GM21825 (cell line): ENCODE measurements at regions not wholly inside any gene's neighbourhood (a gene's known extent, or its start where the extent isn't known, plus 50 kb on each side); places are given as distances from the start of the nearest gene placed in this dataset.
"Not testable (repeated sequence)": the region's sequence is repeated elsewhere in the genome, so short reads cannot be mapped to it uniquely, and the experiment has no call there.

ENCODE experiments used
- ATAC-seq: cut with Tn5 transposase; IDR thresholded peaks from one replicate; pipeline ENCODE4 v1.9.1; 2021; ENCODE audit warnings: mild to moderate bottlenecking, moderate library complexity; ENCODE audit not compliant: unreplicated experiment

- no peak for ATAC-seq
These were observed 2045.4 kb upstream of the CDH6 start for GRCh38 chr5:29148073-29148472.

- ATAC-seq: no peak
These were observed 2050.2 kb upstream of the CDH6 start for GRCh38 chr5:29143266-29143665.

GRCh38 chr5:29134418-29134817 is 2059.1 kb upstream of the CDH6 start:
- no peak for ATAC-seq

GRCh38 chr5:29131285-29131684 is 2062.2 kb upstream of the CDH6 start:
- ATAC-seq: no peak

GRCh38 chr5:29130786-29131185 is 2062.7 kb upstream of the CDH6 start:
- ATAC-seq: no peak

GRCh38 chr5:29127524-29128156 is 2065.8 kb upstream of the CDH6 start:
- ATAC-seq: not testable (repeated sequence)

GRCh38 chr5:29126462-29126861 is 2067.0 kb upstream of the CDH6 start:
- not testable (repeated sequence) for ATAC-seq

- no peak for ATAC-seq
These were observed 2071.2 kb upstream of the CDH6 start for GRCh38 chr5:29122306-29122705.

GRCh38 chr5:29114331-29114768 is 2076.0 kb upstream of the CDH9 start:
- ATAC-seq: no peak

GRCh38 chr5:29113516-29113915 is 2075.1 kb upstream of the CDH9 start:
- ATAC-seq: no peak

GRCh38 chr5:29099585-29099984 is 2061.2 kb upstream of the CDH9 start:
- ATAC-seq: no peak

- ATAC-seq: no peak
These were observed 2051.3 kb upstream of the CDH9 start for GRCh38 chr5:29089591-29090130.

- ATAC-seq: no peak
These were observed 2046.8 kb upstream of the CDH9 start for GRCh38 chr5:29085142-29085541.

GRCh38 chr5:29079771-29080170 is 2041.4 kb upstream of the CDH9 start:
- ATAC-seq: no peak

GRCh38 chr5:29077451-29077850 is 2039.1 kb upstream of the CDH9 start:
- no peak for ATAC-seq

- no peak for ATAC-seq
These were observed 2030.7 kb upstream of the CDH9 start for GRCh38 chr5:29069104-29069402.

GRCh38 chr5:29061381-29061780 is 2023.0 kb upstream of the CDH9 start:
- no peak for ATAC-seq

GRCh38 chr5:29054694-29055093 is 2016.3 kb upstream of the CDH9 start:
- no peak for ATAC-seq

GRCh38 chr5:29054282-29054681 is 2015.9 kb upstream of the CDH9 start:
- ATAC-seq: no peak

- no peak for ATAC-seq
These were observed 2013.1 kb upstream of the CDH9 start for GRCh38 chr5:29051509-29051908.

- no peak for ATAC-seq
These were observed 2003.8 kb upstream of the CDH9 start for GRCh38 chr5:29042152-29042551.

GRCh38 chr5:29040404-29040803 is 2002.0 kb upstream of the CDH9 start:
- ATAC-seq: no peak

GRCh38 chr5:29039994-29040393 is 2001.6 kb upstream of the CDH9 start:
- no peak for ATAC-seq
